WERI-Rb-1 (cell line): ENCODE measurements at regions not wholly inside any gene's neighbourhood (a gene's known extent, or its start where the extent isn't known, plus 50 kb on each side); places are given as distances from the start of the nearest gene placed in this dataset.

Experiments
- DNase-seq: peaks from one replicate; pipeline ENCODE4 v3.0.0-alpha.2; 2020
- H3K27ac ChIP-seq: fragments of 250-450 bp; sonication (Bioruptor Pico); 2 replicates; pipeline ENCODE4 v1.5.1; 2020; ENCODE audit warnings: mild to moderate bottlenecking, moderate library complexity
- H3K27me3 ChIP-seq: fragments of 250-450 bp; sonication (Bioruptor Pico); 2 replicates; pipeline ENCODE4 v1.5.1; 2021; ENCODE audit warnings: mild to moderate bottlenecking, low read depth, moderate library complexity; ENCODE audit not compliant: insufficient read depth, severe bottlenecking
- H3K36me3 ChIP-seq: fragments of 250-450 bp; sonication (Bioruptor Pico); 2 replicates; pipeline ENCODE4 v1.5.1; 2020; ENCODE audit warnings: mild to moderate bottlenecking, moderate library complexity
- H3K4me3 ChIP-seq: 2 replicates; pipeline ENCODE4 v1.5.1; 2011; ENCODE audit warnings: low read depth, mild to moderate bottlenecking, control low read depth, low read length
- H3K9me3 ChIP-seq: fragments of 250-450 bp; sonication (Bioruptor Pico); 2 replicates; pipeline ENCODE4 v1.5.1; 2021; ENCODE audit warnings: mild to moderate bottlenecking, moderate library complexity; ENCODE audit not compliant: severe bottlenecking
- CTCF ChIP-seq: IDR thresholded peaks from 2 replicates; pipeline ENCODE4 v1.5.1; 2011; ENCODE audit warnings: low read depth, mild to moderate bottlenecking, control low read depth, inconsistent platforms, low read length

- Histone ChIP-seq H3K4me3 (no peak overlapping the region), H3K27me3 (no peaks in the 10 kb centered on the region), H3K9me3 (no peaks in the 10 kb centered on the region), H3K27ac (no peak overlapping the region), H3K36me3 (no peaks in the 10 kb centered on the region)
- no peak for TF ChIP-seq CTCF
- no peak for DNase-seq
Observed at GRCh38 chr3:74091204-74091603, 466.5 kb upstream of the PDZRN3 start.

GRCh38 chr3:74089814-74090213 lies 465.1 kb upstream of the PDZRN3 start:
- TF ChIP-seq CTCF: no peak
- Histone ChIP-seq H3K4me3 (no peak overlapping the region), H3K9me3 (no peaks in the 10 kb centered on the region), H3K36me3 (no peaks in the 10 kb centered on the region), H3K27ac (no peak overlapping the region), H3K27me3 (no peaks in the 10 kb centered on the region)
- no peak for DNase-seq

GRCh38 chr3:74080056-74080461 lies 455.3 kb upstream of the PDZRN3 start:
- Histone ChIP-seq H3K4me3 (no peak overlapping the region), H3K27ac (no peak overlapping the region), H3K27me3 (no peaks in the 10 kb centered on the region), H3K36me3 (no peaks in the 10 kb centered on the region), H3K9me3 (no peaks in the 10 kb centered on the region)
- no peak for TF ChIP-seq CTCF
- DNase-seq: no peak

- Histone ChIP-seq H3K9me3 (no peaks in the 10 kb centered on the region), H3K36me3 (no peaks in the 10 kb centered on the region), H3K4me3 (no peak overlapping the region), H3K27ac (no peak overlapping the region), H3K27me3 (no peaks in the 10 kb centered on the region)
- no peak for DNase-seq
- TF ChIP-seq CTCF: no peak
Observed at GRCh38 chr3:74075241-74075640, 450.5 kb upstream of the PDZRN3 start.

GRCh38 chr3:74074700-74075099 lies 450.0 kb upstream of the PDZRN3 start:
- no peak for DNase-seq
- H3K9me3 ChIP-seq: no peaks in the 10 kb centered on the region
- H3K4me3 ChIP-seq: no peak overlapping the region
- TF ChIP-seq CTCF: no peak
- no peaks in the 10 kb centered on the region for H3K27me3 ChIP-seq
- no peaks in the 10 kb centered on the region for H3K36me3 ChIP-seq
- H3K27ac ChIP-seq: no peak overlapping the region

- Histone ChIP-seq H3K36me3 (no peaks in the 10 kb centered on the region), H3K4me3 (no peak overlapping the region), H3K27me3 (no peaks in the 10 kb centered on the region), H3K27ac (no peak overlapping the region), H3K9me3 (no peaks in the 10 kb centered on the region)
- no peak; the same call in 1 of the 2 replicates for TF ChIP-seq CTCF
- DNase-seq: peak; percentile 16
Observed at GRCh38 chr3:74067296-74067695, 442.6 kb upstream of the PDZRN3 start.
